ENCODE measurements at regions not wholly inside any gene's neighbourhood (a gene's known extent, or its start where the extent isn't known, plus 50 kb on each side); places are given as distances from the start of the nearest gene placed in this dataset.

- TF ChIP-seq NR1H2 (CRISPR knock-in tag; IDR thresholded peaks at IDR 0.05) (no peak), CTCF (IDR thresholded peaks at IDR 0.05) (no peak), CREB1 (CRISPR knock-in tag; IDR thresholded peaks at IDR 0.05) (no peak), ETV6 (CRISPR knock-in tag; IDR thresholded peaks at IDR 0.05) (no peak), ZNF232 (CRISPR knock-in tag; IDR thresholded peaks at IDR 0.05) (no peak)
Measured at GRCh38 chr1:222224156-222224555, 323.7 kb downstream of the HHIPL2 start.

Data from WTC11 (cell line).